ENCODE measurements at regions not wholly inside any gene's neighbourhood (a gene's known extent, or its start where the extent isn't known, plus 50 kb on each side); places are given as distances from the start of the nearest gene placed in this dataset.

DNA sequence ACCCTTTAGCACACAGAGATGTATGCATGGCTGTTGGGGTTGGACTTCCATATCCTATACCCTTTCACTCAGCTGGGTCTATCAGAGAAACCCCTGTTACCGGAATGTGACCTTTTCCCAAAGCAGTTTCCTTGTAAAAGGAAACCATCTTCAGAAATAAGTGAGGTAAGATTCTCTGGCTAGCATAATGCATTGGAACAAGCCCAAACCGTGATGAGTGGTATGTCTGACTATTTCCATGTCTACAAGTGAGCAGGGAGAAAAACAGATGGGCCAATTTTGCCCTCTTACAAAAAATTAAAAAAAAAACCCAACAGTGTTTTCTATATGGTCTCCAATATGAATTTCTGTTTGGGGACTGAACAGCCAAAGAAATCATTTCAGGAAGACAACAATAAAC, 283.9 kb downstream of the SMARCA1 start:
- H3F3A ChIP-seq (ENCODE audit: low read depth) = no peaks in the 10 kb centered on the region
- H3K79me2 ChIP-seq (ENCODE audit: low read depth) = no peaks in the 10 kb centered on the region
- Mint-ChIP-seq H3K4me1 (no peaks in the 10 kb centered on the region), H3K27me3 (ENCODE audit: insufficient read depth, low read depth) (no peaks in the 10 kb centered on the region), H3K36me3 (peaks cover 4% of the 10 kb centered on the region), H3K9me3 (peaks cover 9% of the 10 kb centered on the region), H3K27ac (no peak overlapping the region), H3K4me3 (no peak overlapping the region)
- no peaks in the 10 kb centered on the region for H4K20me1 ChIP-seq (ENCODE audit: low read depth)
- H3K27ac ChIP-seq = no peak overlapping the region
- no peak for DNase-seq (ENCODE audit: low spot score)
- TF ChIP-seq, protein P1, sequence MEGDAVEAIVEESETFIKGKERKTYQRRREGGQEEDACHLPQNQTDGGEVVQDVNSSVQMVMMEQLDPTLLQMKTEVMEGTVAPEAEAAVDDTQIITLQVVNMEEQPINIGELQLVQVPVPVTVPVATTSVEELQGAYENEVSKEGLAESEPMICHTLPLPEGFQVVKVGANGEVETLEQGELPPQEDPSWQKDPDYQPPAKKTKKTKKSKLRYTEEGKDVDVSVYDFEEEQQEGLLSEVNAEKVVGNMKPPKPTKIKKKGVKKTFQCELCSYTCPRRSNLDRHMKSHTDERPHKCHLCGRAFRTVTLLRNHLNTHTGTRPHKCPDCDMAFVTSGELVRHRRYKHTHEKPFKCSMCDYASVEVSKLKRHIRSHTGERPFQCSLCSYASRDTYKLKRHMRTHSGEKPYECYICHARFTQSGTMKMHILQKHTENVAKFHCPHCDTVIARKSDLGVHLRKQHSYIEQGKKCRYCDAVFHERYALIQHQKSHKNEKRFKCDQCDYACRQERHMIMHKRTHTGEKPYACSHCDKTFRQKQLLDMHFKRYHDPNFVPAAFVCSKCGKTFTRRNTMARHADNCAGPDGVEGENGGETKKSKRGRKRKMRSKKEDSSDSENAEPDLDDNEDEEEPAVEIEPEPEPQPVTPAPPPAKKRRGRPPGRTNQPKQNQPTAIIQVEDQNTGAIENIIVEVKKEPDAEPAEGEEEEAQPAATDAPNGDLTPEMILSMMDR (IDR thresholded peaks at IDR 0.05) = no peak
- no peak for TF ChIP-seq EZH2 (IDR thresholded peaks at IDR 0.05)
- no peak for TF ChIP-seq EZH2phosphoT487 (IDR thresholded peaks at IDR 0.05)
- H2AFZ ChIP-seq (replicated peaks) = no peak overlapping the region
- H3K4me2 ChIP-seq = no peak overlapping the region
- H3K36me3 ChIP-seq = no peaks in the 10 kb centered on the region
- no peak overlapping the region for H3K4me3 ChIP-seq
- peaks cover 3% of the 10 kb centered on the region for H3K9me3 ChIP-seq (ENCODE audit: low read depth)
- H3K27me3 ChIP-seq = no peaks in the 10 kb centered on the region
- no peaks in the 10 kb centered on the region for H3K4me1 ChIP-seq
- H3K9ac ChIP-seq = no peak overlapping the region

DNA sequence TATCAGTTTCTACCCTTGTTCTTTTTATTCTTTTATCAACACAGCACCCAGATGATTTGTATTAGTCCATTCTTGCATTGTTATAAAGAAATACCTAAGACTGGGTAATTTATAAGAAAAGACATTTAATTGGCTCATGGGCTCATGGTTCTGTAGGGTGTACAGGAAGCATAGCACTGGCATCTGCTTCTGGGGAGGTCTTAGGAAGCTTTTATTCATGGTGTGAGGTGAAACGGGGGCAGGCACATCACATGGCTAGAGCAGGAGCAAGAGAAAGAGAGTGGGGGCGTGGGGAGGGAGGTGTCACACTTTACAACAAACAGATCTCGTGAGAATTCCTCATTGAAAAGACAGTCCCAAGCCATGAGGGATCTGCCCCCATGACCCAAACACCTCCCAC, 285.3 kb downstream of the SMARCA1 start:
- H3K4me1 ChIP-seq = no peaks in the 10 kb centered on the region
- H4K20me1 ChIP-seq (ENCODE audit: low read depth) = no peaks in the 10 kb centered on the region
- H3K9me3 ChIP-seq (ENCODE audit: low read depth) = peaks cover 3% of the 10 kb centered on the region
- H2AFZ ChIP-seq (replicated peaks) = no peak overlapping the region
- Mint-ChIP-seq H3K4me1 (no peaks in the 10 kb centered on the region), H3K4me3 (no peak overlapping the region), H3K27ac (no peak overlapping the region), H3K27me3 (ENCODE audit: insufficient read depth, low read depth) (no peaks in the 10 kb centered on the region), H3K9me3 (peaks cover 2% of the 10 kb centered on the region), H3K36me3 (peaks cover 4% of the 10 kb centered on the region)
- H3K4me2 ChIP-seq = no peak overlapping the region
- DNase-seq (ENCODE audit: low spot score) = no peak
- H3K4me3 ChIP-seq = no peak overlapping the region
- H3F3A ChIP-seq (ENCODE audit: low read depth) = no peaks in the 10 kb centered on the region
- H3K27me3 ChIP-seq = no peaks in the 10 kb centered on the region
- no peaks in the 10 kb centered on the region for H3K36me3 ChIP-seq
- H3K79me2 ChIP-seq (ENCODE audit: low read depth) = no peaks in the 10 kb centered on the region
- H3K9ac ChIP-seq = no peak overlapping the region
- no peak overlapping the region for H3K27ac ChIP-seq
- TF ChIP-seq EZH2phosphoT487 (IDR thresholded peaks at IDR 0.05) (no peak), EZH2 (IDR thresholded peaks at IDR 0.05) (no peak)
- TF ChIP-seq, protein P1 (IDR thresholded peaks at IDR 0.05) = no peak

DNA sequence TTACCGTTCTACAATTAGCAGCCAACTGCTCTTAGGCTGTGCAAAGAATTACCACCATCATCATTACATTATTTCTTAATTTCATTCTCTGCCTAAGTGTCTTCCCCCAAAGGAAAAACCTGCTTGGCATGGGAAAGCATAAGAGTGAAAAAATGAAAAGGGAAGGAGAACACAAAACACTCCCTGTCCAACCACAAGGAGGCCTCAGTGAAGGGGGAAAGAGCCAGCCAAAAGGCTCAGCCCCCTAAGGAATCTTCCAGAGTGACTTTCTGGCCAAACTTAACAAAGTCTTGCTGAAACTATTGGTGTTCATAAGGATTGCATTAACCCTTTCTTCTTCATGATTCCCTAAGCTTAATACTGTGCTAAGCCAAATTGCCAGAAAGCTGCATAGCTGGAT, 287.4 kb downstream of the SMARCA1 start:
- Mint-ChIP-seq H3K27me3 (ENCODE audit: insufficient read depth, low read depth) (no peaks in the 10 kb centered on the region), H3K4me1 (no peaks in the 10 kb centered on the region), H3K36me3 (peaks cover 4% of the 10 kb centered on the region), H3K9me3 (no peaks in the 10 kb centered on the region), H3K27ac (no peak overlapping the region), H3K4me3 (no peak overlapping the region)
- H3K4me2 ChIP-seq = no peak overlapping the region
- H3F3A ChIP-seq (ENCODE audit: low read depth) = no peaks in the 10 kb centered on the region
- no peaks in the 10 kb centered on the region for H3K4me1 ChIP-seq
- no peaks in the 10 kb centered on the region for H3K36me3 ChIP-seq
- H3K27ac ChIP-seq = no peak overlapping the region
- H3K9ac ChIP-seq = no peak overlapping the region
- no peak overlapping the region for H3K4me3 ChIP-seq
- H3K9me3 ChIP-seq (ENCODE audit: low read depth) = peaks cover 3% of the 10 kb centered on the region
- H3K79me2 ChIP-seq (ENCODE audit: low read depth) = no peaks in the 10 kb centered on the region
- no peak for DNase-seq (ENCODE audit: low spot score)
- no peak overlapping the region for H2AFZ ChIP-seq (replicated peaks)
- no peaks in the 10 kb centered on the region for H3K27me3 ChIP-seq
- TF ChIP-seq, protein P1 (IDR thresholded peaks at IDR 0.05) = peak; percentile 37
- TF ChIP-seq EZH2 (IDR thresholded peaks at IDR 0.05) = no peak
- no peaks in the 10 kb centered on the region for H4K20me1 ChIP-seq (ENCODE audit: low read depth)

DNA sequence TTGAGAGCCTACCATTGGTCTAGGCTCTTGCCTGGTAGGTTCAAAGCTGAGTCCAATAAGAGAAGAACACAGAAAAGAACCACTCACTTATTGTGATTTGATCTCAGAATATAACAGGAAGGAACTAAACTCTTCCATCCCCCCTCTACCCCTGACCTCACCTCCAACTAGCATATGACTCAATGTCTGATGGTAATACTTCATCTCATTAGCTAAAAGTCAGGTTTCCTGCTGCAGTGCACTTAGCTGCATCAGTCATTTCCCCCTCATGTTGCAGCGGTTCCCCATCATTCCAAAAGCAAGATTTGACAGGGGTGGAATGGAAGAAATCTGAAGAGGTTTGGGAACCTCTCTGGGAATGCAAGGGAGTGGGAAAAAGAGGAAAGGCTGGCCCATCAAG, 289.5 kb downstream of the SMARCA1 start:
- no peaks in the 10 kb centered on the region for H4K20me1 ChIP-seq (ENCODE audit: low read depth)
- Mint-ChIP-seq H3K9me3 (no peaks in the 10 kb centered on the region), H3K27me3 (ENCODE audit: insufficient read depth, low read depth) (no peaks in the 10 kb centered on the region), H3K36me3 (no peaks in the 10 kb centered on the region), H3K4me1 (no peaks in the 10 kb centered on the region), H3K27ac (no peak overlapping the region), H3K4me3 (no peak overlapping the region)
- no peaks in the 10 kb centered on the region for H3K9me3 ChIP-seq (ENCODE audit: low read depth)
- no peaks in the 10 kb centered on the region for H3K4me1 ChIP-seq
- no peak overlapping the region for H3K4me2 ChIP-seq
- no peak overlapping the region for H3K4me3 ChIP-seq
- H3K79me2 ChIP-seq (ENCODE audit: low read depth) = no peaks in the 10 kb centered on the region
- no peaks in the 10 kb centered on the region for H3F3A ChIP-seq (ENCODE audit: low read depth)
- no peaks in the 10 kb centered on the region for H3K27me3 ChIP-seq
- no peaks in the 10 kb centered on the region for H3K36me3 ChIP-seq
- H2AFZ ChIP-seq (replicated peaks) = no peak overlapping the region
- no peak for DNase-seq (ENCODE audit: low spot score)
- no peak overlapping the region for H3K27ac ChIP-seq
- no peak for TF ChIP-seq EZH2 (IDR thresholded peaks at IDR 0.05)
- TF ChIP-seq, protein P1 (IDR thresholded peaks at IDR 0.05) = no peak
- no peak for TF ChIP-seq EZH2phosphoT487 (IDR thresholded peaks at IDR 0.05)
- H3K9ac ChIP-seq = no peak overlapping the region
